ENCODE measurements at regions not wholly inside any gene's neighbourhood (a gene's known extent, or its start where the extent isn't known, plus 50 kb on each side); places are given as distances from the start of the nearest gene placed in this dataset.

DNA sequence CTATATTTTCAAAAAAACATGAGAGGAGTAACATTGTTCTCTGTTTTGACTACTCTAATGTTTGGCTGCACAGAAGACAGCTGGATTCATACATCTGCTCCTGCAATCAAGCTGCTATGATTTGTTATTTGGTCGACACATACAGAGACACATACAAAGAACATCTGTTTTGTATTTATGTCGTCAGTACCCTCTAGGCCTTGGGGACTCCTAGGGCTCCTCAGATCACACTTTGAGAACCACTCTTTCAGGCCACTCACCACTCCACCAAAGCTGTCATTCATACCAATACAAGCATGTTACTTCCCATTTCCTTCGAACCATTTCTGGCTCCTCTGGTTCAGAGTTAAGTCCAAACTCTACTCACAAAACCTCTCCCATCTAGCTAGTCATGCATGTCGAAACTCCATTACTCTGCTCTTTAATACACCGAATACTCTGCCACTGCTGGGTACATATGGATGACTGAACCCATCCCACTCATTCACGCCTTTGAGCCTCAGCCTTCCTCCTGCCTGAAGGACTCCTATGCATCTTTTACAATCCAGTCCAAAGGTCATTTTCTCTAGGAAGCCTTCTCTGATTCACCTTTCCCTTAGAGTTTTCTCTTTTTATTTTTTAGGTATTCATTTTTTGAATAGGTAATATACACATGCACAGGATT lies 102.9 kb upstream of the ARHGEF3 start:
- intact Hi-C loops (cut with micrococcal nuclease) = no loop called here

DNA sequence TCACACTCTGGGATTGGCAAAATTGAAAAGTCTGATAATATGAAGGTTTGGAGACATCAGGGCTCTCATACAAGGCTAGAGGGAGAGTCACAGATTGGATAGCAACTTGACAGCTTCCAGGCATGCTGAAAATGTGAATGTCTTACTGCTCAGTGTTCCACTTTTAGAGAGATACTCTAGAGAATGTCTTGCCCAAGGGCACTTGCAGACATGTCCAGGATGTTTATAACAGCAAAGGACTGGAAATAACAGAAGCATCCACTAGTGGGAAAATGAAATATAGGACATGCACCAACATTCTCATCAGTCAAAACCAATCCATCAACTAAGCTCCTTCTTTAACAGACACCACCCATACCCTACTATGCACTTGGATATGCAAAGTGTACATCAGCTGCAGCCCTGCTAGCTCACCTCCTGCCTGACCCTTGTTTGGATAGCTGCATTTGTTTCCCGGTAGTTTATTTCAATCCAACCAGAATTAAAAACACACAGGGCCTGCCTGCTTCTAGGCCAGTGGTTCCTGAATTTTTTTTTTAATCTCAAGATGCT lies 101.6 kb upstream of the ARHGEF3 start:
- intact Hi-C loops (cut with micrococcal nuclease) = no loop called here

DNA sequence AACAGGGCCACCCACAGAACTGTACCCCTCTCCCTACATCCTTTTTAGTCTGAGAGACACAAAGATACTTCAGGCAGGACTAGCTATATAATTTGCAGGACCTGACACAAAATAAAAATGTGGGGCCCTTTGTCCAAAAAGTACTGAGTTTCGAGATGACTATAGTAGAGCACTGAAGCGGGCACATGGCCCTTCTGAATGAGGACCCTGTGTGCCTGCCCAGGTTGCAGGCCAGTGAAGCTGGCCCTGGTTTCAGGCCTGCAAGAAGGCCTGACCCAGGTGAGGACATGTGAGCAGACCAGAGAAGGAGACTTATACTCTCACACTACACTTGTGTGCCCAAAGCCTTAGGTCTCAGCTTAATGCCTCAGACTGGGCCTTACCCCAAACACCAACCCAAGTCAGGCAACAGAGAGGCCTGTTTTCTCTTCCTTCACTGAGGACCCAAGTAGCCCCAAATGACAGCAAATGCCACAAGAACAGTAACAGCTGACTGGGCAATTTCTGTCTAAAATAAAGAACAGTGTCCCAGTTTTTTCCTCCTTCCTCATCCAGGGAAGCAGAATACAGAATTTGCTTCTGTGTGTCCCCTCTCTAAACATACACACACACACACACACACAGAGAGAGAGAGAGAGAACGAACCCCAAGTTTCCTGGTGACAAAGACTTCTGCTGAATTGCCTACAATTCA lies 100.9 kb upstream of the ARHGEF3 start:
- intact Hi-C loops (cut with micrococcal nuclease) = no loop called here

DNA sequence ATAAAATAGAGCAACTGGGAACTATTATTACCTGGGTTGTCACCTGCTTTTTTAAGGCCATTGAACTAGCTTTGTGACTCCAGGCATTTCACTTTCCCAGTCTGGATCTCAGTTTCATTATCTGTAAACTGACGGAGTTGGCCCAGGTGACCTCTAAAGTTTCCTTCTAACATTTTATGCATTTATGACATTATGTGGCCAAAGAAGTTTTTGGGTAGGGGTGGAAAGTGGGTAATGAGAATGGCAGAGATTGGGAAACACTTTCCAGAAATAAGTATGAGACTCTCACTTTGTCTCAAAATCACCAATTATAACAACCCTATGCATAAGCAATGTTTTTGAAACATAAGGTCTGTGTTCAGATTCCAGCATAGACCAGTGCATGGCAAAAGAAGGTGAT lies 99.1 kb upstream of the ARHGEF3 start:
- intact Hi-C loops (cut with micrococcal nuclease) = no loop called here

DNA sequence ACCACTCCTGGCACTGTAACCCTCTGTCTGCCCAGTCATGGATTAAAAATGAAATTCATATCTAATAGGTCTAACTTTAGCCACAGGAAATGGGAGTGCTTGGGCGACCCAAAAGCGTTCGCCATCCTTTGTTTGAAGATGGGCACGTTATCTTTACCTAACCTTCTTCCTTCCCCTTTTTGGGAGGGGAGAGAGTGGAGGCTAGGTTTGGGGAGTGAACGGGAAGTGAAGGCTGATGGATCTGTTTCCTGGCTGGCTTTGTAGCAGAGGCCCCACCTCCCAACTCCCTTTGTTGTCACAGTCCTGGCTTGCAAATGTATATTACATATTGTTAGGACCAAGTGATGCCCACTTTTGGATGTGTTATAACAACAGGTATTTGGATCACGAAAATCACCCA lies 98.1 kb upstream of the ARHGEF3 start:
- intact Hi-C loops (cut with micrococcal nuclease) = no loop called here

DNA sequence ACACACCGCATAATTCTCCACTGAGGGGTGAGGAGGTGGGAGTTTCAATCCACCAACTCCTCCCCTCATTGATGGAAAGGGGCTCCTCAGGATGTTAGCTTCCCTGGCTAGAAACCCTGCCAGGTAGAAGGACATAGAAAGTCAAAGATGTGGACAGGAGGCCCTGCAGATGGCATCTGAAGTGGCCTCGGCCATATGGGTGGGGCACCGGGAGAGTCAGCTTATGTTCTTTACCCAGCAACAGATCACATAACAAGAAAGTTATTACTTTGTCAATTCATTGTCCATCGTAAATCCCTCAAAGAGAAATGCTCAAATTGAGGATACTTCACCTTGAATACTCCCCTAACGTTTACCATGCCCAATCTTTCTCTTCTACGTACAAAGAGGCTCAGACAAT lies 97.3 kb upstream of the ARHGEF3 start:
- intact Hi-C loops (cut with micrococcal nuclease) = no loop called here

DNA sequence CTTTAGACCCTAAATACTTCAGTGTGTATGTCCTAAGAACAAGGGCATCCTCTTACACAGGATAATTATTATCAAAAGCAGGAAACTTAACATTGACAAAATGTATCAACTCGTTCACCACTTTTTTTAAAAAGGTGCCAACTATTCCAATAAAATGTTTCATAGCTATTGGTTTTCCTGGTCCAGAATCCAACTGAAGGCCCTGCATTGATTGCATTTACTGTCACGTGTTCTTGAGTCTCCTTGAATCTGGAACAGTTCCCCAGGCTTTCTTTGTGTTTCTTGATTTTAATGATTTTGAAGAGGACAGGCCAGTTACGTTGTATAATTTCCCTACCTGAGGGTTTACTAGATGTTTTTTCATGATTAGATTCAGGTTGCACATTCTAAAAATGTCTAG lies 94.6 kb upstream of the ARHGEF3 start:
- intact Hi-C loops (cut with micrococcal nuclease) = no loop called here

DNA sequence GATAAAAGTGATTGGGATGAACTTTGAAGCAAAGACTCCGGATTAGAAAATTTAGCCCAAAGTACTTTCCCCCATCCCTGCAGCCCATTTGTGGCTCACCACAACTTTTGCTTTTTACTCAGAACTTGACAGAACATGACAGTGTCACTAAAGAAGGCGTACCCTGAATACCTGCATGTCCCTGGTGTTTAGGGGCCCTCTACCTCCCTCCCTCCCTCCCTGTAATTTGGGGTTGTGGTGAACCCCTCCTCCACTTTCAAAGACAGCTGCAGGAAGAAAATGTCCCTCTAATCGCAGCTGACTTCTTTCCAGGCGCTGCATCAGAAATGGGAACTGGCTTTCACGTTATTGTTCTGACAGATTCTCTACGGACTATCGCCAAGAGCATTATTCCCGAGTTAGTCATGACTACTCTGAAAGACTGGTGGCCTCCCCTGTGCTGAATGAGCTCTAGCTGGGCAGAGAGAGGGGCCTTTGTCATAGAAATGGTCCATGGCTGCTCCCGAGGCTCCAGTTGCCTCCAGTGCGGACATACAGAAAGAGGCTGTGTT lies 93.2 kb upstream of the ARHGEF3 start:
- intact Hi-C loops (cut with micrococcal nuclease) = no loop called here

DNA sequence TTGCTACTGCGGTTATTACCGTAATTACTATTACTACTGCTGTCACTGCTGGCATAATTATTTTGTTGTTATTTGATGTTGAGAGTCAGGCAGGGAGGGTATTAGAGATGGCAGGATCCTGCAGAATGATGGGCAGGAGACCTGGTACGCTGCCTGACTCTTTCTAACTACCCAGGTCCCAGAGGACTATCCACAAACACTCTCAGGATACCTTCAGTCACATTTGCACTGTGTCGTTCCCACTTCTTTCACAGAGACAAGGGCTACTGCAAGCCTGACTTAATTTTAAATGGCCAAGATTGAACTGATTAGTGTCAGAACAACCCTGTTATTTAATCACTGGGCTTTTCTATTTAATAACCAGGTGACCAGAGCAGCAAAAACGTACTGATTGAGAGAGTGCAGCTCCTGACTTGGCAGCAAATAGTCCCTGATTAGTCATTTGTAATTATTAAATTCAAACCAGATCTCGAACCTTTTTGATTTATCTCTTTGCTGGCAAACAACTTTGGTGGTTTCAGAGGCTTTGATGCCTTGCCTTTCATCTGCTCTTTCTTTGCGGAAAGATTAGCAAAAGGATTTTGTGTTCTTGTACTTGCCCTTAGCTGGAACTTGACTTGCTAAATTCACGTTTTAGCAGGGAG lies 88.8 kb upstream of the ARHGEF3 start:
- intact Hi-C loops (cut with micrococcal nuclease) = no loop called here

DNA sequence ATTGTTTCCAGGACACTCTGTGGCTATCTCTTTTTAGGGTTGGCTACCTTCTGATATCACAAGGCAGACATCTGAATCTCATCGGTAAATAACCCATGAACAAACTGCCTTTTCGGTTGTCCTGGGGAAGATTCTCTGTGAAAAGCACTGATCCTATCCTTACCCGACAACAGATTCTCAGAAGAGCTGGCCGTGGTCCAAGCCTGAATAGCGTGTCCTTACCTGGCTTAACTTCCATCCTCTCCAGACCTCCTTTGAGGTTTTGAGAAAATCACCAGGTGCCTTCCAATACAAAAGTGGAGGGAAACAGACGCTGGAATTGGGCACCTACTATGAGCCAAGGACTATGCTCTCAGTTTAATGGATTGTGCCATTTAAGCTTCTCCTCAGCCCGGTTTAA lies 87.4 kb upstream of the ARHGEF3 start:
- intact Hi-C loops (cut with micrococcal nuclease) = no loop called here

DNA sequence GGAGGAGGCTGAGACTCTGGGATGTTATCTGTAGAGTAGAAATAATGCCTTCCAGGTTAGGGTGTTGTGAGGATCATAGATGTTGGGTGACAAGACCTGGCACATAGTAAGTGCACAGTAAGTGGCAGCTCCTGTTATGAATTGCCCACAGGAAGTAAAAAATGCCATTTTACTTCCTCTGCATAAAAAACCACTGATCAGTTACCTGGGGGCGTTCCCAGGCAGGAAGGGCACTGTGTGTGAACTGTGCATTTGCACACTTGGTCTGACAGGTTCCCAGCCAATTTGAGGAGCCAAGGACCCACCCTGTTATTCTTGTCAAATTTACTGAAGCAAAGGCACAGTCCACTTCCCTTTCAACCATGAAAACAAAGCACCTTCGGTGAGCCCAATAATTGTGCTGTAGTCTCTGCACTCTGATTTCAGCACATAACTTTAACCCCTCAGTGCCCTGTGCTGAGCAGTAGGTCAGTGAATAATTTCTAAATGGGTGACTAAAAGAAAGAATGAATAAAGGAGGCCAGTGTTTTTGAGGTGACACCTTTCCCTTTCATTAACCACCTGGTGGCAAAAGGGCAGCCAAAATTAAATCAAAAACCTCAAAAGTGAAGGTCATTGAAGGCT lies 85.8 kb upstream of the ARHGEF3 start:
- intact Hi-C loops (cut with micrococcal nuclease) = loop anchor here (2.0 kb wide), 1 partner anchor 29 kb away; no protein-coding TSS in a partner anchor

DNA sequence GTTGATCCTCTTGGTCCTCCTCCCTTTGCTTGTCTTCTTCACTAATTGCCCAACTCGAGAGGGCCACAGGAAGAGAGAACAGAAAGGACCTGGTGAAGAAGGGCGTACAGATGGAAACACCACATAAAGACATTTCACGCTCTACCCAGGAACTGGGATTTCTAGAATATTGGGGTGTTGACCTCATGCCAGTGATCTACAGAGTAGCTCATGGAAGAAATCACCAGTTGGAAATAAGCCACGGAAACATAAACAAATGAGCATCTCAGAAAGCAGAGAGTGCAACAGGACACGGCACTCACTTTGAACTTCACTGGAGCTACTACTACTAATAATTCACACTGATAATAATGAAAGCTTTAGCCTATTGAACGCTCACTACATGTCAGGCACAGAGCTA lies 84.6 kb upstream of the ARHGEF3 start:
- intact Hi-C loops (cut with micrococcal nuclease) = loop anchor here (2.0 kb wide), 1 partner anchor 30 kb away; no protein-coding TSS in a partner anchor

DNA sequence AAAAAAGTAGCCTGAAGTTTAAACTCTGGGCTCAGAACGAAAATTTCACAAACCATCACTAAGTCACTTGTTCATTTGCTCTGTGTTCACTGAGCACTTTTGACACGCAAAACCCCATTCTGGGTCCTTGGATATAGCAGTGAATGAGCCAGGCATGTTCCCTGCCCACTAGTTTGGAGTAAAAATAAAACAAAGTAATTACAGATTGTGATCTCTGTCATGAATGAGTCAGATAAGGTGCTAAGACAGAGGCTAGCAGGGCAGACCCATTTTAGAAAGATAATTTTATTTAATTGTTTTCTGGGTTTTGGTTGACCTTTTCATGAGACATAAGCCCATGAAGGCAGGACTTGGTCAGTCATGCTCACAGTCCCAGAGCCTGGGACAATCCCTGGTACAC lies 84.1 kb upstream of the ARHGEF3 start:
- intact Hi-C loops (cut with micrococcal nuclease) = loop anchor here (2.0 kb wide), 1 partner anchor 31 kb away; no protein-coding TSS in a partner anchor

DNA sequence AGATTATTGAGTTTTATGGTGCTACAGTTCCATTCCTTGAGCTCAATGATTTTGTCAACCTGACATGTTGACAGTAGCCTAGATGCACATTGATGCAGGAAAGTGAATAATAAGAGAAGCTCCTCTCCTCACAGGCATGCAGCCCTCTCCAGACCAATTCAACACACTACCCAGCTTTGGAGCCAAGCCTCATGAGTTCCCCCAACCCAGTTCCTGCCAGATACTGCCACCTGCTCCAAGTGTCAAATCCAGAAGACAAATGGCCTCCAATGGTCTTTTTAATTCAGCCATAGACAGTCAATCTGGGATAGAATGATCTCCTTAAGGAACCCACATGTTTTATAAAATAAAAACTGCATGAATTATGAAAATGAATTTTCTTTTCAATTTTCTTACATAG lies 83.7 kb upstream of the ARHGEF3 start:
- intact Hi-C loops (cut with micrococcal nuclease) = no loop called here

DNA sequence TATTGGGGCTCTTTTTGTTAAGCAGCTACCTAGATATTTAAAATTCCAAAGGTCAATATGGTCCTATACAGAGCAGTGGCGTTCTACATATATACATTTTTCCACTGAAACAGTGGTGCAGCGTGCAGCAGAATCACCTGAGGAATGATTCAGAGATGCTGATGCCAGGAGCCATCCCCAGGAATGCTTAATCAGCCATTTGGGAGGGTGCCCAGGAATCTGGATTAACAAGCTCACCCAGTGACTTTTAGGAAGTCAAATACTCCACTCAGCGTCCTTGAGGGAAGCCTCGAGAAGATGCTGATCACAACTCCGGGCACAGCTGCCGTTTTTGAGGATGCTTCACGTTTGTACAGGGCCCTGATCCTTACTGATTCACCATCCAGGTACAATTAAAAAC lies 82.6 kb upstream of the ARHGEF3 start:
- intact Hi-C loops (cut with micrococcal nuclease) = no loop called here

DNA sequence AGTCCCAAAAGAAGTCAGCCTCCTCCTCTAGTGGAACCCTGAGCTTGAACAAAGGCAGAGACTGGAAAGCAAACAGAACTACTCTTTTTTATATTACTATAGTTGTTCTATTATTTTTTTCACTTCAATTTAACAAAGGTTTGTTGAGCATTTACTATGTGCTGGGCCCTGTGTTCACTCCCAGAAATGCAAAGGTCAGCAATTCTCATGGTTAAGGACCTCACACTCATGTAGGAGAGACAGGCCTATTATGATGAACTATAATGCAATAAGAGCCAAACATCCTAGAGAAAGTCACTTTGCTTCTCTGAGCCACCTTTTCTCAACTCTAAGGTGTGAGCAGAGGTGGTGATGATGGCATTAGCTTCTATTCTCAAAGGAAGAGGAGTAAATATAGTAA lies 82.1 kb upstream of the ARHGEF3 start:
- intact Hi-C loops (cut with micrococcal nuclease) = no loop called here

DNA sequence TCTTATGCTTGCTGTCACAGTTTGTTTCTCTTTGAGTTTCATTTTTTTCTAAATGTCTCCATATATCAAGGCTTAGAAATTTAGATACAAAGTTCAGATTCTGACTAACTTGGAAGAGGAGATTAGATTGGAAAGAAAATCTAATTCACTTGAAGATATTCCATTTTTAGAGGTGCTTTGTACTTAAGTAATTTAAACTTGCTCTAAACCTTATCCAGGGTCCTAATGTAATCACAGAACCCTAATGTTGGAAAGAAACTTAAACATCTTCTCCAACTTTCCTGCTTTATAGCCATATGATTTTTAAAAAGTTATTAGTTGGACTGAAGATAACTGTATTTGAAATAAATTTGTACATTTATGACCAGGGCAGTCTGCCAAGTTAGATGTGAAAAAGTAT lies 81.1 kb upstream of the ARHGEF3 start:
- intact Hi-C loops (cut with micrococcal nuclease) = no loop called here

DNA sequence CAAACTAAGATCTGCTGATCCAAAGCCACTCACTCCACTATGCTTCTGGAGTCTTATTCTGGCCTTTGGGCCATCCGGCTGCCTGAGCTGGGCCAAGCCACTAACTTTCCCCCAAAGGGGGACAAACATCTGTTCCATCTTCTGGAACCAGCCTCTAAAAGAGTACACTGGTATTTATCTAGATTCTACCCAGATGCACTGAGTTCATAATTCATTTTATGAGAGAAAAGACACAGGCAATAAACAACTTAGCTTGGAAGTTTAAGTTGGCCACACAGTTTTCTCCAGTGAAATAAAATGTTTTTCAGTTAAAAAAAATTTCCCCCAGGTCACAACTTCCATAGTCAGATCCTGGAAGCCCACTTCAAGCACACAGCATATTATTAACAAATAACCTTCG lies 80.1 kb upstream of the ARHGEF3 start:
- intact Hi-C loops (cut with micrococcal nuclease) = no loop called here

DNA sequence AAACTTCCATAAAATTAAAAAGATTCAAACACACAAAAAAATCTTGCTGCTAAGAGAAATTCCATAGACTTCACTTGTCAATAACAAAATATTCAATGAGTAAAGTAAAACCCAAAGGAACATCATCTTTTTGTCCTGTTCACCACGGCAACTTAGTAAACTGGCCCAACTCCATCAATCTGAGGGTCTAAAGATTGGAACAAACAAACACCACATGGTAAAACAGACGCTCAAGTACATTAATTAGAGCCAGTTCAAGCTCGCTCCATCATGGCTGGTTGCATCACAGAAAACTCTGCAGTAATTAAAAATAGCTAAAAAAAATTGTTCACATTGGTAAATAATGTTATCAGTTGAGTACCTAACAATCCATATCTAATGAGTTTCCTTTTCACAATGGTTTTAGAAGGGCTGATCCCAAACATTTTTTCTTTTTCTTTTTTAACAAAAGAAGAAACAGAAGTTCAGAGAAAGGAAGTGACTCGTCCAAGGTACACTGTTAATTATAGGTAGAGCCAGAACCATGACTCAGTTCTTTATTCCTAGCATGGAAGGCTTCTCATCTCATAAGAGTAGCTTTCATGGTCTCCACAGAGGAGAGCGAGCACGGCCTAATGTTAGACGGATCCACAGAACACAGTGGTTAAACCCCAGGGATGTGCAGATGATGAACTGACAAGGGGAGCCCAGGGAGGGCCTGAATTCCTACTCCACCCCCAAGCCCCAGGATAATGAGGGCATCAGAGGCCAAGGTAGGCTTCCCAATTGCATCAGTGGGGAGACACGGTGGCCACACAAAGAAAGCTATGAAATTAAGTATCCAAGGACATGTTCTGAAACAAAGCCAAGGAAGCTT lies 79.2 kb upstream of the ARHGEF3 start:
- intact Hi-C loops (cut with micrococcal nuclease) = no loop called here

DNA sequence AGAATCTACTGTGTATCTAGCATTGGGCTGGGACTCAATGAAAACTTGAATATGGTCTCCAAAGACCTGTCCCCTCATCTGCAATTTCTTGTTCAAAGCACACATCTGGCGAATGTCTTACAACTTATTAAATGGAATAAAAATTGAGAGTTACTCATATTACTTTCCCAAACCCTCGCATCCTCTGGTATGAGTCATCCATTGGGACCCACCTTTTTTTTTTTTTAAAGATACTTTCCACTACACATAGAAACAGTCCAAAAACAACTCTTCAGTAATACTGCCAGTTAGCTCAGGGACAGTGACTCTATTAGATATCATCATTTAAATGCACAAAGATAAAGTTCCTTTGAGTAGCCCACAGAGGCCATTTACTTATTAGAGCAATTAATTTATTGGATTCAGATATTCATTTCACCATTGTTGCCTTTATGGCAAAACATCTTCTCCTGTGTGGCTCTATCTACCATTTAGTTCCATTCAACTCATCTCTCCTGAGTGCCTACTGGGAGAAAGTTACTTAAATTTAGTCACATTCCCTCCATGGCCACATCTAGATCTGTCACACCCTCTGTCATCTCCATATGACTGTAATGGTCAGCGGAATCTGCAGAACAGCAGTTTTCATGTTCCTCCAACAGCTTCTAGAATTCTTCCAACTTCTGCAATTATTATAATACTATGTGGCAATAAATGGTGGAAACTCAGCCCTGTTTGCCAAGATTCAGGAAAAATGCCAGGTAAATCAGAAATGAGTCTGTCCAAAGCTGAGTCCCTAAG lies 77.9 kb upstream of the ARHGEF3 start:
- intact Hi-C loops (cut with micrococcal nuclease) = loop anchor here (2.0 kb wide), 1 partner anchor 37 kb away; no protein-coding TSS in a partner anchor

All from T-helper 2 cell treated with Interferon-gamma antibody and Interleukin-4, amounts not matched to agents 100 ng/mL and 5 ng/mL, for 36 hours (primary cell).